ENCODE measurements at regions not wholly inside any gene's neighbourhood (a gene's known extent, or its start where the extent isn't known, plus 50 kb on each side); places are given as distances from the start of the nearest gene placed in this dataset.
"Not testable (repeated sequence)": the region's sequence is repeated elsewhere in the genome, so short reads cannot be mapped to it uniquely, and the experiment has no call there.

GRCh38 chrY:7649866-7650265 is 738.3 kb upstream of the AMELY start:
- not testable (repeated sequence) for TF ChIP-seq CTCF, POLR2A (IDR thresholded peaks at IDR 0.05)

Measured in breast epithelium (tissue), 3 donors.